SU-DHL-6 (cell line): ENCODE measurements at regions not wholly inside any gene's neighbourhood (a gene's known extent, or its start where the extent isn't known, plus 50 kb on each side); places are given as distances from the start of the nearest gene placed in this dataset.

Source experiments
- EZH2phosphoT487 ChIP-seq: fragments of 200-600 bp; sonication (generic), shearing (Covaris generic); conservative IDR thresholded peaks from 2 replicates; pipeline ENCODE4 v1.6.1; 2018; ENCODE audit warnings: mild to moderate bottlenecking, antibody characterized with exemption, low read length, moderate library complexity, mixed read lengths
- TF ChIP-seq, protein P1 (sequence below): fragments of 200-600 bp; sonication (generic); IDR thresholded peaks from one replicate; pipeline ENCODE4 v1.5.1; 2017; ENCODE audit warnings: antibody characterized with exemption, mild to moderate bottlenecking, low read length, moderate library complexity; ENCODE audit not compliant: insufficient read depth, poor library complexity, severe bottlenecking

DNA sequence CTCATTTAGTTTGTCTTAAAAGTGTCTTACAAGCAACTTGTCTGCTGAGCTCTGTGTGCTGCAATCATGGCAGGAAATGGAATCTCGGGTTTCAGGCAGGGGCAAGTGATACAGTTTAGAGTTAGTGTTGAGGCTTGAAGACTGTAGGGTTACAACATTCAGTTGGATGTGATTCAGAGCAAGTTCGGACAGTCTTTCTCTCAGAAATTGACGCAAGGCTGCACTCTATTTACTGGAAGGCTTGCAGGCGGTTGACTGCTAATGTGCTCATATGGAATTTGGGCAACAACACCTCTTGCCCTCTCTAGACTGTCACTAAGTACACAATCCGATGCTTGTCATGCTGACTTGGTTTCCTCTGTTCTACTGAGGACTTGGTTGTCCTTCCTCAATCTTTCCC lies 161.7 kb upstream of the BMPER start:
- TF ChIP-seq, protein P1, sequence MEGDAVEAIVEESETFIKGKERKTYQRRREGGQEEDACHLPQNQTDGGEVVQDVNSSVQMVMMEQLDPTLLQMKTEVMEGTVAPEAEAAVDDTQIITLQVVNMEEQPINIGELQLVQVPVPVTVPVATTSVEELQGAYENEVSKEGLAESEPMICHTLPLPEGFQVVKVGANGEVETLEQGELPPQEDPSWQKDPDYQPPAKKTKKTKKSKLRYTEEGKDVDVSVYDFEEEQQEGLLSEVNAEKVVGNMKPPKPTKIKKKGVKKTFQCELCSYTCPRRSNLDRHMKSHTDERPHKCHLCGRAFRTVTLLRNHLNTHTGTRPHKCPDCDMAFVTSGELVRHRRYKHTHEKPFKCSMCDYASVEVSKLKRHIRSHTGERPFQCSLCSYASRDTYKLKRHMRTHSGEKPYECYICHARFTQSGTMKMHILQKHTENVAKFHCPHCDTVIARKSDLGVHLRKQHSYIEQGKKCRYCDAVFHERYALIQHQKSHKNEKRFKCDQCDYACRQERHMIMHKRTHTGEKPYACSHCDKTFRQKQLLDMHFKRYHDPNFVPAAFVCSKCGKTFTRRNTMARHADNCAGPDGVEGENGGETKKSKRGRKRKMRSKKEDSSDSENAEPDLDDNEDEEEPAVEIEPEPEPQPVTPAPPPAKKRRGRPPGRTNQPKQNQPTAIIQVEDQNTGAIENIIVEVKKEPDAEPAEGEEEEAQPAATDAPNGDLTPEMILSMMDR, result no peak
- TF ChIP-seq EZH2phosphoT487, result no peak
